K562 (cell line): ENCODE measurements at regions not wholly inside any gene's neighbourhood (a gene's known extent, or its start where the extent isn't known, plus 50 kb on each side); places are given as distances from the start of the nearest gene placed in this dataset.

Experiments used
- ATAC-seq: fragments of 200-7000 bp; cut with Tn5 transposase; 3 replicates; pipeline ENCODE4 v1.9.1; 2020; ENCODE audit warnings: moderate library complexity
- BruUV-seq: library from RNA; stranded (reverse); fragments of 400-500 nt; replicated peaks from 2 replicates; lab custom pipeline; 2021; lab: Mats Ljungman, UMichigan
- CTCF ChIA-PET: fragments of 300-600 bp; formaldehyde crosslinking; extraction: SDS; loops from one replicate; lab custom pipeline; 2021; ENCODE audit warnings: low intra/inter-chr PET ratio; lab: Yijun Ruan, JAX
- POLR2A ChIA-PET: fragments of 300-600, 350-650 bp; sonication (Branson Sonifier 250); formaldehyde crosslinking; extraction: SDS; loops from one replicate; lab custom pipeline; 2021; ENCODE audit warnings: antibody characterized with exemption, inconsistent platforms; lab: Yijun Ruan, JAX
- DNase-seq, 4 experiments: peaks; one replicate each; pipeline versions ENCODE4 v3.0.0 to v3.0.0-alpha.2; 2011 to 2018; ENCODE audit warnings: low spot score in 3 of 4, mixed read lengths in 3 of 4; ENCODE audit errors: extremely low read depth in 1 of 4
- FAIRE-seq: peaks from 2 replicates; lab custom pipeline; 2011; peaks lifted over from hg19 to GRCh38; lab: Jason Lieb, UNC
- H2AFZ ChIP-seq: 2 replicates; pipeline ENCODE4 v1.6.0; 2011; ENCODE audit warnings: low read depth, low read length, control low read depth, inconsistent platforms
- H3K27ac ChIP-seq: fragments of 200-600 bp; 3 replicates; pipeline ENCODE4 v1.8.0; 2011; ENCODE audit warnings: low read depth, mild to moderate bottlenecking, control low read depth, inconsistent platforms, low read length, moderate library complexity, mixed read lengths; ENCODE audit errors: extremely low read depth
- H3K27me3 ChIP-seq, 2 experiments: fragments of 300-600 bp in 1 of 2; 2 replicates in 1 of 2; 3 replicates in 1 of 2; pipeline versions ENCODE4 v1.6.0 to v1.8.0; 2011; ENCODE audit warnings: inconsistent platforms in 2 of 2, low read length in 2 of 2, mild to moderate bottlenecking in 1 of 2, mixed read lengths in 1 of 2, moderate library complexity in 1 of 2; ENCODE audit not compliant: control insufficient read depth in 2 of 2, insufficient read depth in 2 of 2
- H3K36me3 ChIP-seq: fragments of 300-600 bp; 3 replicates; pipeline ENCODE4 v1.8.0; 2011; ENCODE audit warnings: mild to moderate bottlenecking, low read length, inconsistent platforms; ENCODE audit not compliant: control insufficient read depth, insufficient read depth
- H3K4me1 ChIP-seq, 2 experiments: fragments of 200-600 bp in 1 of 2; replicated peaks in 1 of 2; 2 replicates in 1 of 2; 3 replicates in 1 of 2; pipeline versions ENCODE4 v1.5.1 to v1.8.0; 2011; ENCODE audit warnings: inconsistent platforms in 2 of 2, low read length in 2 of 2, mild to moderate bottlenecking in 1 of 2, mixed read lengths in 1 of 2, moderate library complexity in 1 of 2; ENCODE audit not compliant: control insufficient read depth in 2 of 2, insufficient read depth in 2 of 2
- H3K4me2 ChIP-seq: 2 replicates; pipeline ENCODE4 v1.6.1; 2011; ENCODE audit warnings: low read length, control low read depth, inconsistent platforms, mixed read lengths; ENCODE audit not compliant: insufficient read depth
- H3K4me3 ChIP-seq: fragments of 200-600 bp; sonication (generic), shearing (Covaris generic); 2 replicates; pipeline ENCODE4 v1.5.1; 2016; ENCODE audit warnings: control low read depth, inconsistent platforms
- H3K79me2 ChIP-seq: fragments of 200-600 bp; 3 replicates; pipeline ENCODE4 v1.8.0; 2011; ENCODE audit warnings: low read length, inconsistent platforms; ENCODE audit not compliant: control insufficient read depth, insufficient read depth
- H3K9ac ChIP-seq, 2 experiments: 2 replicates each; pipeline versions ENCODE4 v1.6.0 to v1.6.1; 2011; ENCODE audit warnings: low read depth in 2 of 2, low read length in 2 of 2, control low read depth in 1 of 2, inconsistent platforms in 1 of 2, mild to moderate bottlenecking in 1 of 2, mixed read lengths in 1 of 2; ENCODE audit not compliant: insufficient read depth in 1 of 2
- H3K9me1 ChIP-seq: one replicate; pipeline ENCODE4 v1.6.0; 2011; ENCODE audit warnings: inconsistent platforms, mild to moderate bottlenecking, low read length, moderate library complexity; ENCODE audit not compliant: control insufficient read depth, insufficient read depth
- H3K9me3 ChIP-seq: replicated peaks from 2 replicates; pipeline ENCODE4 v1.5.1; 2011; ENCODE audit warnings: low read depth, low read length, inconsistent platforms; ENCODE audit not compliant: control insufficient read depth, insufficient read depth
- H4K20me1 ChIP-seq: replicated peaks from 2 replicates; pipeline ENCODE4 v1.6.1; 2011; ENCODE audit warnings: low read length, inconsistent platforms, mixed read lengths; ENCODE audit not compliant: control insufficient read depth, insufficient read depth
- CBFA2T2 ChIP-seq: fragments of 450-650 bp; conservative IDR thresholded peaks from 2 replicates; pipeline ENCODE4 v1.6.1; 2017; ENCODE audit warnings: mild to moderate bottlenecking
- CHD1 ChIP-seq: fragments of 200-600 bp; sonication (generic); IDR thresholded peaks from one replicate; pipeline ENCODE4 v1.6.1; 2012; ENCODE audit warnings: mild to moderate bottlenecking, moderate library complexity, low read length, inconsistent platforms
- CHD2 ChIP-seq: IDR thresholded peaks from 2 replicates; pipeline ENCODE4 v1.6.1; 2011; ENCODE audit warnings: low read depth, low read length
- FOXP1 ChIP-seq: sonication (generic); formaldehyde crosslinking; IDR thresholded peaks from 2 replicates; pipeline ENCODE4 v1.8.0; 2022; ENCODE audit warnings: mild to moderate bottlenecking, missing genetic modification reagents
- HBP1 ChIP-seq: fragments of 450-650 bp; formaldehyde crosslinking; IDR thresholded peaks from 2 replicates; pipeline ENCODE4 v1.4.0; 2022; ENCODE audit warnings: missing genetic modification characterization
- IRF2 ChIP-seq: sonication (generic); formaldehyde crosslinking; IDR thresholded peaks from 2 replicates; pipeline ENCODE4 v1.8.1; 2022; ENCODE audit warnings: mild to moderate bottlenecking, missing genetic modification reagents
- KLF6 ChIP-seq: fragments of 250-450 bp; sonication (Bioruptor Pico); IDR thresholded peaks from 2 replicates; pipeline ENCODE4 v1.4.0; 2020; ENCODE audit warnings: mild to moderate bottlenecking, moderate library complexity, borderline replicate concordance
- LCOR ChIP-seq: sonication (generic); formaldehyde crosslinking; IDR thresholded peaks from 2 replicates; pipeline ENCODE4 v1.8.0; 2022; ENCODE audit warnings: mild to moderate bottlenecking, missing genetic modification reagents
- NCOA2 ChIP-seq, 2 experiments: fragments of 450-650 bp; IDR thresholded peaks; 2 replicates each; pipeline ENCODE4 v1.6.1; 2018; ENCODE audit warnings: mild to moderate bottlenecking in 2 of 2, moderate library complexity in 1 of 2; ENCODE audit not compliant: partially characterized antibody in 2 of 2
- PHTF2 ChIP-seq: fragments of 250-450 bp; sonication (Bioruptor Pico); IDR thresholded peaks from 2 replicates; pipeline ENCODE4 v1.5.0; 2021; ENCODE audit warnings: mild to moderate bottlenecking
- PRMT5 ChIP-seq: sonication (generic); formaldehyde crosslinking; IDR thresholded peaks from 2 replicates; pipeline ENCODE4 v1.5.0; 2020; ENCODE audit warnings: missing genetic modification reagents
- RUNX1 ChIP-seq: sonication (generic); IDR thresholded peaks from 2 replicates; pipeline ENCODE4 v1.6.1; 2016; ENCODE audit warnings: antibody characterized with exemption, low read depth
- SFPQ ChIP-seq: fragments of 200-400 bp; formaldehyde crosslinking; IDR thresholded peaks from 2 replicates; pipeline ENCODE4 v1.6.1; 2017; ENCODE audit warnings: mild to moderate bottlenecking, low read depth, low read length, moderate library complexity
- SMAD1 ChIP-seq: fragments of 150-350 bp; IDR thresholded peaks from 2 replicates; pipeline ENCODE4 v1.6.1; 2014; ENCODE audit warnings: low read length, low read depth; ENCODE audit not compliant: partially characterized antibody
- TAF7 ChIP-seq: fragments of 450-650 bp; IDR thresholded peaks from 2 replicates; pipeline ENCODE4 v1.6.1; 2016; ENCODE audit warnings: missing genetic modification characterization, missing compliant biosample characterization
- TBL1XR1 ChIP-seq, 2 experiments: IDR thresholded peaks; 2 replicates each; pipeline ENCODE4 v1.6.1; 2012; ENCODE audit warnings: improper control_type of control experiment in 2 of 2, low read length in 2 of 2, mild to moderate bottlenecking in 1 of 2
- VEZF1 ChIP-seq: fragments of 200-800 bp; sonication (Bioruptor generic); IDR thresholded peaks from 2 replicates; pipeline ENCODE4 v1.6.1; 2017; ENCODE audit warnings: missing genetic modification characterization, missing compliant biosample characterization
- ZNF224 ChIP-seq: sonication (generic); formaldehyde crosslinking; IDR thresholded peaks from 2 replicates; pipeline ENCODE4 v1.8.0; 2022; ENCODE audit warnings: mild to moderate bottlenecking, missing genetic modification reagents
- ZNF239 ChIP-seq: fragments of 250-450 bp; sonication (Bioruptor Pico); IDR thresholded peaks from 2 replicates; pipeline ENCODE4 v1.4.0; 2020; ENCODE audit warnings: mild to moderate bottlenecking
- ZNF354B ChIP-seq: fragments of 250-450 bp; sonication (Bioruptor Pico); IDR thresholded peaks from 2 replicates; pipeline ENCODE4 v1.4.0; 2020
- WGBS: fragments of 100-300 bp; shearing (Covaris generic); methylation state at CpG from one replicate; pipeline ENCODE4 v1.1.6; 2016; ENCODE audit warnings: low coverage, mixed read lengths; ENCODE audit not compliant: insufficient coverage; ENCODE audit errors: missing lambda C conversion rate; 5-methylcytosine and 5-hydroxymethylcytosine counted together
- in situ Hi-C: fragments of 300-500 bp; cut with MboI; formaldehyde crosslinking; loops from 4 replicates; pipeline ENCODE4 v1.15.0; 2018; ENCODE audit warnings: inconsistent platforms, mixed read lengths
- intact Hi-C: fragments of 100-400 bp; cut with micrococcal nuclease; formaldehyde crosslinking; loops from 2 replicates; pipeline ENCODE4 v1.14.2; 2022

- Histone ChIP-seq H3K4me1 (no peaks in the 10 kb centered on the region), H3K36me3 (no peaks in the 10 kb centered on the region), H3K27me3 (no peaks in the 10 kb centered on the region), H3K4me2 (no peak overlapping the region), H3K9me1 (no peaks in the 10 kb centered on the region), H3K9me3 (no peaks in the 10 kb centered on the region), H4K20me1 (no peaks in the 10 kb centered on the region), H3K9ac (no peak overlapping the region), H3K79me2 (no peaks in the 10 kb centered on the region), H2AFZ (no peak overlapping the region), H3K27ac (no peak overlapping the region), H3K4me3 (no peak overlapping the region)
- intact Hi-C loops = no loop called here
- no peak for ATAC-seq
- no peak for TF ChIP-seq HBP1 (CRISPR knock-in tag)
- no peak for TF ChIP-seq ZNF224 (CRISPR knock-in tag)
- TF ChIP-seq CHD2 = no peak
- no peak for TF ChIP-seq ZNF239
- TF ChIP-seq CBFA2T2 = no peak
- no peak for TF ChIP-seq KLF6 (CRISPR knock-in tag)
- TF ChIP-seq VEZF1 (CRISPR knock-in tag) = no peak
- TF ChIP-seq RUNX1 = no peak
- no peak for TF ChIP-seq PRMT5 (CRISPR knock-in tag)
- no peak for TF ChIP-seq LCOR (CRISPR knock-in tag)
- no peak for TF ChIP-seq TAF7
- no peak for TF ChIP-seq SMAD1
- no peak for TF ChIP-seq NCOA2 (IDR thresholded peaks at IDR 0.05; ENCODE audit: partially characterized antibody in 2 of 2)
- no peak for TF ChIP-seq CHD1
- TF ChIP-seq FOXP1 (CRISPR knock-in tag) = no peak
- TF ChIP-seq ZNF354B (CRISPR knock-in tag) = no peak
- no peak for TF ChIP-seq PHTF2 (CRISPR knock-in tag)
- TF ChIP-seq IRF2 (CRISPR knock-in tag) = no peak
- no peak for TF ChIP-seq SFPQ
- TF ChIP-seq TBL1XR1 (IDR thresholded peaks at IDR 0.05; ENCODE audit: low read length in 2 of 2) = no peak
- FAIRE-seq = no peak
- in situ Hi-C loops = no loop called here
- WGBS = 20% methylated on average over 2 of the region's 3 CpGs
- ChIA-PET CTCF (no interaction called here), POLR2A (no interaction called here)
- no TSS peak for BruUV-seq
- no peak for DNase-seq
Observed at GRCh38 chr2:226153553-226153952, 646.1 kb downstream of the IRS1 start.
